Panc1 (cell line): ENCODE measurements at regions not wholly inside any gene's neighbourhood (a gene's known extent, or its start where the extent isn't known, plus 50 kb on each side); places are given as distances from the start of the nearest gene placed in this dataset.

ENCODE experiments used
- POLR2AphosphoS5 ChIP-seq: IDR thresholded peaks from 2 replicates; pipeline ENCODE4 v1.6.1; 2012; ENCODE audit warnings: mild to moderate bottlenecking, low read depth, low read length, moderate library complexity
- TF ChIP-seq, protein P1 (sequence below): fragments of 450-650 bp; IDR thresholded peaks from 2 replicates; pipeline ENCODE4 v1.5.1; 2017; ENCODE audit warnings: mild to moderate bottlenecking
- TF ChIP-seq, protein P2 (sequence below), 2 experiments: IDR thresholded peaks; 2 replicates each; pipeline ENCODE4 v1.6.1; 2011 to 2012; ENCODE audit warnings: low read depth in 2 of 2, control low read depth in 1 of 2, low read length in 1 of 2, mild to moderate bottlenecking in 1 of 2, moderate library complexity in 1 of 2; ENCODE audit not compliant: insufficient read depth in 1 of 2

DNA sequence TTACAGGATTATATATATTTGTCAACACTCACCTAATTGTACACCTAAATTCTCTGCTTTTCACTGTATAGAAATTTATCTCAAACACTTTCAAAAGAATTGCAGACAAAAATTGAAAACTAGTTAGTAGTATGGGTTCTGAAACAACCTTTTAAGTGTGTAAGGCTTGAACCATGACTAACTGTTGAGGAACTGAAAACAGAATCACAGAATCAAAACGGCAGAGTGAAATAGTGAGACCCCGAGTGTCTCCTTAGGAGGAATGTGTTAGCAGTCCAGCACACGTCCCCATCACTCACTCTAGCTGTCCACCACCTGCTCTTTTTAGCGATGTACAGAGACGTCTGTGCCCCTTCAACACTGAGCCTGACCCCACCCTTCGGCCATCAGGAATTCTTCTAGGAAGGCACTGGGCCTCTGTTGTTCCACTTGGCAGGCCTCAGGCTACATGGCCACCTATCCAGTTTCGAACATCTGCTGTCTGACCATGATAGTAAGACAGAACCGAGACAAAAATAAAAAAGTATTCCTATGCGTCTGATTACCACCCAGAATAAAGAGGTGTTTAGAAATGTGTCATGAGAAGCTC is 227.4 kb downstream of the C6orf118 start:
- TF ChIP-seq, protein P1, sequence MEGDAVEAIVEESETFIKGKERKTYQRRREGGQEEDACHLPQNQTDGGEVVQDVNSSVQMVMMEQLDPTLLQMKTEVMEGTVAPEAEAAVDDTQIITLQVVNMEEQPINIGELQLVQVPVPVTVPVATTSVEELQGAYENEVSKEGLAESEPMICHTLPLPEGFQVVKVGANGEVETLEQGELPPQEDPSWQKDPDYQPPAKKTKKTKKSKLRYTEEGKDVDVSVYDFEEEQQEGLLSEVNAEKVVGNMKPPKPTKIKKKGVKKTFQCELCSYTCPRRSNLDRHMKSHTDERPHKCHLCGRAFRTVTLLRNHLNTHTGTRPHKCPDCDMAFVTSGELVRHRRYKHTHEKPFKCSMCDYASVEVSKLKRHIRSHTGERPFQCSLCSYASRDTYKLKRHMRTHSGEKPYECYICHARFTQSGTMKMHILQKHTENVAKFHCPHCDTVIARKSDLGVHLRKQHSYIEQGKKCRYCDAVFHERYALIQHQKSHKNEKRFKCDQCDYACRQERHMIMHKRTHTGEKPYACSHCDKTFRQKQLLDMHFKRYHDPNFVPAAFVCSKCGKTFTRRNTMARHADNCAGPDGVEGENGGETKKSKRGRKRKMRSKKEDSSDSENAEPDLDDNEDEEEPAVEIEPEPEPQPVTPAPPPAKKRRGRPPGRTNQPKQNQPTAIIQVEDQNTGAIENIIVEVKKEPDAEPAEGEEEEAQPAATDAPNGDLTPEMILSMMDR = no peak
- no peak for TF ChIP-seq POLR2AphosphoS5
- TF ChIP-seq, protein P2, sequence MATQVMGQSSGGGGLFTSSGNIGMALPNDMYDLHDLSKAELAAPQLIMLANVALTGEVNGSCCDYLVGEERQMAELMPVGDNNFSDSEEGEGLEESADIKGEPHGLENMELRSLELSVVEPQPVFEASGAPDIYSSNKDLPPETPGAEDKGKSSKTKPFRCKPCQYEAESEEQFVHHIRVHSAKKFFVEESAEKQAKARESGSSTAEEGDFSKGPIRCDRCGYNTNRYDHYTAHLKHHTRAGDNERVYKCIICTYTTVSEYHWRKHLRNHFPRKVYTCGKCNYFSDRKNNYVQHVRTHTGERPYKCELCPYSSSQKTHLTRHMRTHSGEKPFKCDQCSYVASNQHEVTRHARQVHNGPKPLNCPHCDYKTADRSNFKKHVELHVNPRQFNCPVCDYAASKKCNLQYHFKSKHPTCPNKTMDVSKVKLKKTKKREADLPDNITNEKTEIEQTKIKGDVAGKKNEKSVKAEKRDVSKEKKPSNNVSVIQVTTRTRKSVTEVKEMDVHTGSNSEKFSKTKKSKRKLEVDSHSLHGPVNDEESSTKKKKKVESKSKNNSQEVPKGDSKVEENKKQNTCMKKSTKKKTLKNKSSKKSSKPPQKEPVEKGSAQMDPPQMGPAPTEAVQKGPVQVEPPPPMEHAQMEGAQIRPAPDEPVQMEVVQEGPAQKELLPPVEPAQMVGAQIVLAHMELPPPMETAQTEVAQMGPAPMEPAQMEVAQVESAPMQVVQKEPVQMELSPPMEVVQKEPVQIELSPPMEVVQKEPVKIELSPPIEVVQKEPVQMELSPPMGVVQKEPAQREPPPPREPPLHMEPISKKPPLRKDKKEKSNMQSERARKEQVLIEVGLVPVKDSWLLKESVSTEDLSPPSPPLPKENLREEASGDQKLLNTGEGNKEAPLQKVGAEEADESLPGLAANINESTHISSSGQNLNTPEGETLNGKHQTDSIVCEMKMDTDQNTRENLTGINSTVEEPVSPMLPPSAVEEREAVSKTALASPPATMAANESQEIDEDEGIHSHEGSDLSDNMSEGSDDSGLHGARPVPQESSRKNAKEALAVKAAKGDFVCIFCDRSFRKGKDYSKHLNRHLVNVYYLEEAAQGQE (IDR thresholded peaks at IDR 0.05; ENCODE audit: insufficient read depth in 1 of 2, low read depth in 2 of 2, low read length in 1 of 2) = no peak
